HG03354 (cell line): ENCODE measurements at regions not wholly inside any gene's neighbourhood (a gene's known extent, or its start where the extent isn't known, plus 50 kb on each side); places are given as distances from the start of the nearest gene placed in this dataset.
"Not testable (repeated sequence)": the region's sequence is repeated elsewhere in the genome, so short reads cannot be mapped to it uniquely, and the experiment has no call there.

Experiments
- ATAC-seq: cut with Tn5 transposase; IDR thresholded peaks from one replicate; pipeline ENCODE4 v1.9.1; 2021; ENCODE audit warnings: mild to moderate bottlenecking; ENCODE audit not compliant: unreplicated experiment, poor library complexity, severe bottlenecking

DNA sequence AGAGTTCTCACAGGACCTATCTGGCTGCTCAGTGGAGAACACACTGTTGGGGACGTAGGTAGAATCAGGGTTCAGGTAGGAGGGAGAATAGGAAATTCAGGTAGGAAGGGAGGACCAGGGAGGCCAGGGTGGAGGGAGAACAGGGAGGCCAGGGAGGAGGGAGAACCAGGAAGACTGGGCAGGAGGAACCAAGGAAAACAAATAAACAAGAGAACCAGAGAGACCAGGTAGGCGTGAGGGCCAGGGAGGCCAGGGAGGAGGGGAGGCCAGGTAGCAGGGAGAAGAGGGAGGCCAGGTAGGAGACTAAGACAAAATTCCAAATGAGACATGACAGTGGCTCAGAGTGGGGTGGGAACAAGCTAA lies 337.6 kb downstream of the EIPR1 start:
- ATAC-seq = no peak

- ATAC-seq = no peak
These were observed 338.2 kb downstream of the EIPR1 start for GRCh38 chr2:3039188-3040065.

GRCh38 chr2:3038636-3039035 lies 339.0 kb downstream of the EIPR1 start:
- ATAC-seq = no peak

GRCh38 chr2:3037196-3038194 lies 340.1 kb downstream of the EIPR1 start:
- no peak for ATAC-seq

DNA sequence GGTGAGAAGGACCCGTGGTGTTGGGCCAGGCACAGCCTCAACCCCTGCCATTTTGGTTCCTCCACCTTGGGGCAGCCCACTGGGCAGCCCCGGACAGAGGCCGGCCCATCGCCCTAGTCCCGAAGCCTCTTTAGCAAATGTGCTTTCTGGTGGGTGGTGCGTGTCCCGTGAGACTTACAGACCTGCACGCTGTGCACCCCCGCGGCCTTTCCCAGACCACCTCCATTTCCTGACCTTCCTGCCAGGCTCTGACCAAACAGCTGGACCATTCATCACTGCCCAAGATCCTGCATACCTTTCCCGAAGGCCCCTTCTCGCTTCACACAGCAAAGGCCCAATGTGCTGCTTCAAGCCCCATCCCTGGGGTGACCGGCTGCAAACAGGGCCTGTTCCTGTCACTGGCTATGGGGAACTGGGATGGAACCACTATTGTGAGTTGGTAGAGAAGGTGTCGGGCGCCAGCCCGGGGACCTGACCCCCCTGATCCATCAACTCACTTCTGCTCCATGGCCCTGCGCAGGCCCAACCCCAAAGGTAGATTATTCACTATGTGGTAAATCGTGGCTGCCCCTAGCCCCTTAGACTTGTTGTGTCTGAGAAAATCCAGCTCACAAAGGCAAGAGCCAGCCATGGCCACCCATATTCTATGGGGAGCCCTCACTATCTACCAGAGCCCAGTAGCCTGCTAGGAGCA lies 341.0 kb downstream of the EIPR1 start:
- ATAC-seq = no peak

- ATAC-seq = no peak
These were observed 342.1 kb downstream of the EIPR1 start for GRCh38 chr2:3035385-3036050.

DNA sequence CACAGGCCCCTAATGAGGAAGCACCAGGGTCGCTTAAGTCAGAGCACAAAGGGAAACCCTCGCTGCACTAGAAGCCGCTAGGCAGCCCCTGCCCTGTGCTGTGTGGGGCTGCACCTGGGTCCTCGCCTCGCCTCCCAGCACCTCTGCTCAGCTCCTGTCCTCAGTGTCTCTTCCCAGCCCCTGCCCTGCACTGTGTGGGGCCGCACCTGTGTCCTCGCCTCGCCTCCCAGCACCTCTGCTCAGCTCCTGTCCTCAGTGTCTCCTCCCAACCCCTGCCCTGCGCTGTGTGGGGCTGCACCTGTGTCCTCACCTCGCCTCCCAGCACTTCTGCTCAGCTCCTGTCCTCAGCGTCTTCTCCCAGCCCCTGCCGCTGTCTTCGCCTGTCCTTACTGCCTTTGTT lies 342.8 kb downstream of the EIPR1 start:
- no peak for ATAC-seq

DNA sequence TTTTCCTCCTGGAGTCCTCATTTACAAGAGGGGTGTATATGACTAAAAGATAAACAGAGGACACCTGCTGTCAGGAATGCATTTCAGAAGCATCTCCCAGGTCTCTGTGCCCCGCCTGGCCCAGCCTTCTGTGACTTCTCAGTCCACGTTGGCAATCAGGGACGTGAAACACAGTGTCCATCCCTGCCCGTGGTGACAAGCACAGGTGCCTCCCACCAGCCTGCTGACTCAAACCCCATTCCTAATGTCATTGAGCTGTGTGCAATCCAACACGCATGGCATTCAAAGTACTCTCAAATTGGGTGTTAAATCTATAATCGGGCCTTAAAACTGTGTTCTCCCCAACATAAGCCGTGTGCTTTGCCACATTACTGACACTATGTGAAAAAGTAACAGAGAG lies 343.2 kb downstream of the EIPR1 start:
- no peak for ATAC-seq

- ATAC-seq = no peak
These were observed 344.3 kb downstream of the EIPR1 start for GRCh38 chr2:3033315-3033714.

GRCh38 chr2:3030791-3031190 lies 346.8 kb downstream of the EIPR1 start:
- not testable (repeated sequence) for ATAC-seq

- no peak for ATAC-seq
These were observed 351.6 kb downstream of the EIPR1 start for GRCh38 chr2:3025984-3026383.

- no peak for ATAC-seq
These were observed 352.4 kb downstream of the EIPR1 start for GRCh38 chr2:3025261-3025660.

DNA sequence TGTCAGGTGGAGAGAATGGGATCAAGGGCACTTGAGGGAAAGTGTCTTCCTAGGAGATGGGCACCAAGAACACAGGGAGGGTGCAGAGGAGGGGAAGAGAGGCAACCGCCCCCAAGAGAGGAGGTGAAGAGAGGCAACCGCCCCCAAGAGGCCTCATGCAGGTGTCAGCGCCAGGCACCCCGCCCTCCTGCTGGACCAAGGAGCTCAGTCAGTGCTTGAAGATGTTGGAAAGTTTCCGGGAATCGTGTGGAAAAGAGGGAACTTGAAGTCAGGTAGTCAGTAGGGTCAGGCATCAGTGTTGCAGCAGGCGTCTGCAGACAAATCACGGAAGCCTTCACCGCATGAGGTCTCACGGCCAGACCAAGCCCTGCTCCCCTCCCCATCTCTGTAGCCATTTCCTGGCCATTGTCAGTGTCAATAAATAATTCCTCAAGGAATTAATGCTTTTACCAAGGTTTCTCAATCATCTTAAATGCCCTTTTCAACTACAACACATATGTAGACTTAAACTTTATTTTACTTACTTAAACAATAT lies 353.1 kb downstream of the EIPR1 start:
- ATAC-seq = no peak

- ATAC-seq = no peak
These were observed 354.1 kb downstream of the EIPR1 start for GRCh38 chr2:3023531-3023930.

GRCh38 chr2:3022841-3023372 lies 354.7 kb downstream of the EIPR1 start:
- no peak for ATAC-seq

GRCh38 chr2:3021720-3022119 lies 355.9 kb downstream of the EIPR1 start:
- no peak for ATAC-seq

DNA sequence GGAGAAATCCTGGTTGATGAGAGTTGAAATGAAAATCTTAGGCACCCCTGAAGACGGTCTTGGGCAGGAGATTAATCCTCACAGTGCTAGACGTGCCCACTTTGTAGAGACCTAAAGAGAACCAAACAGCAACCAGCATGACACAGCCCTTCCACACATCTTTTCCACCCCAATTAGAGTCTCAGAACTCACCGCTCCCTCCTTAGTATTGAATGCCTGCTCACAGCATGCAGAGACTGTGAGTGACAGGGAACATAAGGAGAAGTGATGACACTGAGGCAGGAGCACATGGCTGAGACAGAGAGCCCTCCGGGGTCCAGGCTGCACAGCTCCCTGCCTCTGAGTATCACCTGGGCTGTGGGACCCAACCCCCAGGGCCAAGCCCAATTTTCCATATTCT lies 367.6 kb downstream of the EIPR1 start:
- ATAC-seq = no peak

DNA sequence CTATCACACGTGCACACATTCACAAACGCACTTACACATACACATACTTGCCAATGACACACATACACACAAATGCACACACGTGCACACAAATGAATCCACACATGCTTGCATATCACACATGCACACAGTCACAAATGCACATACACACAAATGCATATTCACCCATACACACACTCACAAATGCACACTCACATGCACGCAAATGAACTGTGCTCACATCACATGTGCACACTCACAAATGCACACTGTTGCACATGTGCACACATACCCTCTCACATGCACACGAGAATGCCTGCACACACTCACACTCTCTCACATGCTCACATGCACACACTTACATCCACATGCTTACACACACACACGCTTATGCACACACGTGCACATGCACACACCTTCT lies 368.1 kb downstream of the EIPR1 start:
- no peak for ATAC-seq

DNA sequence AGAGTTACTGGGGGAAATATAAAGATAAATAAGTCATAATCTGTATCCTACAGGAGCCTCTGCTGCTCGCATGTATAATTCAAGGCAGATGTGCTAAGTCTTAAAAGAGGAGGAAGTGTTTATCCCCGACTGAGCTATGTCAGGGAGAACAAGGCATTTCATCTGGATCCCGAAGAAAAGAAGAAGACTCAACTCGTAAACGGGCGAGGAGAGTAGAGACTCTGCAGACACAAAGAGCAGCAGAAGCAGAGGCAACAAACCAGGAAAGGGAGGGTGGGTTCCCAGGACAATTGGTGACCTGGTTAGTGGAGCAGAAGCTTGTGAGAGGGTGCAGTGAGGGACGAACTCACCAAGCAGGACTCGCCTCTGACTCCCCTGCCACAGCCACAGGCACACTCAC lies 368.6 kb downstream of the EIPR1 start:
- no peak for ATAC-seq
